SK-N-SH (cell line): ENCODE measurements at regions not wholly inside any gene's neighbourhood (a gene's known extent, or its start where the extent isn't known, plus 50 kb on each side); places are given as distances from the start of the nearest gene placed in this dataset.

ENCODE experiments used
- CTCF ChIA-PET: fragments of 300-600, 350-600 bp; formaldehyde crosslinking; extraction: SDS; loops from one replicate; lab custom pipeline; 2021; lab: Yijun Ruan, JAX
- POLR2A ChIA-PET: fragments of 350-600 bp; sonication (Branson Sonifier 250); formaldehyde crosslinking; extraction: SDS; loops from one replicate; lab custom pipeline; 2020; ENCODE audit warnings: antibody characterized with exemption, inconsistent platforms; lab: Yijun Ruan, JAX
- DNase-seq: peaks from one replicate; pipeline ENCODE4 v3.0.0; 2012
- H2AFZ ChIP-seq: fragments of 200-600 bp; sonication (generic); 2 replicates; pipeline ENCODE4 v1.8.1; 2016; ENCODE audit warnings: antibody characterized with exemption, mild to moderate bottlenecking, low read depth
- H3F3A ChIP-seq: fragments of 200-600 bp; sonication (generic); replicated peaks from 2 replicates; pipeline ENCODE3; 2016; ENCODE audit warnings: antibody characterized with exemption, mild to moderate bottlenecking; ENCODE audit not compliant: insufficient read depth
- H3K27ac ChIP-seq, 2 experiments: fragments of 200-500 bp in 1 of 2; fragments of 200-600 bp in 1 of 2; sonication (Bioruptor generic) in 1 of 2; sonication (generic), shearing (Covaris generic) in 1 of 2; 2 replicates each; pipeline versions ENCODE4 v1.5.1 to v1.6.1; 2014 to 2016; ENCODE audit warnings: low read depth in 2 of 2, inconsistent platforms in 1 of 2, low read length in 1 of 2, mild to moderate bottlenecking in 1 of 2, mixed read lengths in 1 of 2
- H3K27me3 ChIP-seq: fragments of 200-600 bp; sonication (generic), shearing (Covaris generic); 2 replicates; pipeline ENCODE4 v1.6.1; 2016; ENCODE audit warnings: mixed run types; ENCODE audit not compliant: insufficient read depth
- H3K36me3 ChIP-seq, 2 experiments: fragments of 200-500 bp in 1 of 2; fragments of 200-600 bp in 1 of 2; sonication (Bioruptor generic) in 1 of 2; sonication (generic) in 1 of 2; replicated peaks in 1 of 2; 2 replicates each; pipeline versions ENCODE3 to v1.5.1; 2014 to 2016; ENCODE audit warnings: low read length in 1 of 2, mild to moderate bottlenecking in 1 of 2; ENCODE audit not compliant: insufficient read depth in 2 of 2, control insufficient read depth in 1 of 2
- H3K4me1 ChIP-seq, 2 experiments: fragments of 200-500 bp in 1 of 2; fragments of 200-600 bp in 1 of 2; sonication (Bioruptor generic) in 1 of 2; sonication (generic), shearing (Covaris generic) in 1 of 2; 2 replicates each; pipeline versions ENCODE4 v1.5.1 to v1.6.1; 2014 to 2016; ENCODE audit warnings: low read depth in 1 of 2, low read length in 1 of 2, mixed run types in 1 of 2; ENCODE audit not compliant: insufficient read depth in 2 of 2, control insufficient read depth in 1 of 2
- H3K4me2 ChIP-seq: fragments of 200-600 bp; sonication (generic), shearing (Covaris generic); 2 replicates; pipeline ENCODE4 v1.6.1; 2017; ENCODE audit warnings: mixed run types
- H3K4me3 ChIP-seq, 2 experiments: fragments of 200-500 bp in 1 of 2; fragments of 200-600 bp in 1 of 2; sonication (Bioruptor generic) in 1 of 2; sonication (generic), shearing (Covaris generic) in 1 of 2; 2 replicates each; pipeline versions ENCODE4 v1.5.1 to v1.8.1; 2014 to 2016; ENCODE audit warnings: low read depth in 2 of 2, inconsistent platforms in 1 of 2, low read length in 1 of 2, mild to moderate bottlenecking in 1 of 2, mixed read lengths in 1 of 2, moderate library complexity in 1 of 2
- H3K79me2 ChIP-seq: fragments of 200-600 bp; sonication (generic); 2 replicates; pipeline ENCODE4 v1.8.1; 2017; ENCODE audit warnings: mild to moderate bottlenecking; ENCODE audit not compliant: insufficient read depth
- H3K9ac ChIP-seq: fragments of 200-600 bp; sonication (generic); 2 replicates; pipeline ENCODE4 v1.6.1; 2017; ENCODE audit warnings: mixed run types
- H3K9me2 ChIP-seq: fragments of 200-600 bp; sonication (generic); 2 replicates; pipeline ENCODE4 v1.6.1; 2017; ENCODE audit warnings: mixed run types
- H3K9me3 ChIP-seq: fragments of 200-600 bp; sonication (generic); 2 replicates; pipeline ENCODE4 v1.6.1; 2017; ENCODE audit warnings: mixed run types, mild to moderate bottlenecking, moderate library complexity
- H4K20me1 ChIP-seq: fragments of 200-600 bp; sonication (generic); 2 replicates; pipeline ENCODE4 v1.6.1; 2017; ENCODE audit warnings: mild to moderate bottlenecking, mixed run types; ENCODE audit not compliant: insufficient read depth
- CHD2 ChIP-seq: fragments of 150-350 bp; IDR thresholded peaks from 2 replicates; pipeline ENCODE4 v1.6.1; 2018; ENCODE audit warnings: low read length; ENCODE audit not compliant: partially characterized antibody
- ELF1 ChIP-seq: IDR thresholded peaks from 2 replicates; pipeline ENCODE4 v1.4.0; 2012
- EP300 ChIP-seq, 2 experiments: IDR thresholded peaks; 2 replicates each; pipeline versions ENCODE4 v1.4.0 to v1.6.1; 2012; ENCODE audit warnings: borderline replicate concordance in 1 of 2, low read depth in 1 of 2, low read length in 1 of 2
- EZH2phosphoT487 ChIP-seq: fragments of 200-600 bp; sonication (generic); IDR thresholded peaks from 2 replicates; pipeline ENCODE4 v1.6.1; 2017; ENCODE audit warnings: low read depth, mixed run types, mild to moderate bottlenecking, antibody characterized with exemption, moderate library complexity, borderline replicate concordance
- GABPA ChIP-seq: IDR thresholded peaks from 2 replicates; pipeline ENCODE4 v1.4.0; 2012; ENCODE audit warnings: low read depth, mild to moderate bottlenecking
- GATA2 ChIP-seq: sonication (generic); formaldehyde crosslinking; IDR thresholded peaks from 2 replicates; pipeline ENCODE4 v1.5.0; 2020; ENCODE audit warnings: mild to moderate bottlenecking, missing genetic modification reagents
- JUND ChIP-seq: IDR thresholded peaks from 2 replicates; pipeline ENCODE4 v1.4.0; 2012
- MEF2A ChIP-seq: IDR thresholded peaks from 2 replicates; pipeline ENCODE4 v1.4.0; 2012; ENCODE audit warnings: low read depth, borderline replicate concordance
- POLR2AphosphoS5 ChIP-seq: IDR thresholded peaks from 2 replicates; pipeline ENCODE4 v1.6.1; 2012; ENCODE audit warnings: low read depth, low read length
- RCOR1 ChIP-seq: fragments of 150-350 bp; IDR thresholded peaks from 2 replicates; pipeline ENCODE4 v1.6.1; 2017; ENCODE audit warnings: antibody characterized with exemption, low read length
- RFX5 ChIP-seq: IDR thresholded peaks from 2 replicates; pipeline ENCODE4 v1.6.1; 2012; ENCODE audit warnings: mild to moderate bottlenecking, improper control_type of control experiment, low read length
- RXRA ChIP-seq: IDR thresholded peaks from 2 replicates; pipeline ENCODE4 v1.4.0; 2012; ENCODE audit warnings: low read depth, mild to moderate bottlenecking, borderline replicate concordance
- SIN3A ChIP-seq: IDR thresholded peaks from 2 replicates; pipeline ENCODE4 v1.6.1; 2012; ENCODE audit warnings: low read depth, mild to moderate bottlenecking, low read length, moderate library complexity, borderline replicate concordance
- SMC3 ChIP-seq: IDR thresholded peaks from 2 replicates; pipeline ENCODE4 v1.6.1; 2012; ENCODE audit warnings: low read depth, low read length, improper control_type of control experiment
- TAF1 ChIP-seq: IDR thresholded peaks from 2 replicates; pipeline ENCODE4 v1.6.1; 2012; ENCODE audit warnings: low read depth, mild to moderate bottlenecking, low read length, moderate library complexity, borderline replicate concordance
- WGBS: methylation state at CpG from one replicate; pipeline ENCODE4 v1.1.6; 2017; ENCODE audit warnings: low lambda C conversion rate; 5-methylcytosine and 5-hydroxymethylcytosine counted together
- TF ChIP-seq, protein P1 (sequence below): fragments of 150-350 bp; IDR thresholded peaks from 2 replicates; pipeline ENCODE4 v1.6.1; 2017; ENCODE audit warnings: antibody characterized with exemption, low read length, low read depth, borderline replicate concordance
- TF ChIP-seq, protein P2 (sequence below): IDR thresholded peaks from 2 replicates; pipeline ENCODE4; 2012
- TF ChIP-seq, protein P3 (sequence below): IDR thresholded peaks from 2 replicates; pipeline ENCODE4 v1.4.0; 2012; ENCODE audit warnings: low read depth, borderline replicate concordance
- TF ChIP-seq, protein P4 (sequence below): IDR thresholded peaks from 2 replicates; pipeline ENCODE4 v1.4.0; 2012; ENCODE audit warnings: low read depth, borderline replicate concordance
- TF ChIP-seq, protein P5 (sequence below): fragments of 200-600 bp; sonication (generic); IDR thresholded peaks from 2 replicates; pipeline ENCODE4 v1.6.1; 2017; ENCODE audit warnings: antibody characterized with exemption, mild to moderate bottlenecking, moderate library complexity

DNA sequence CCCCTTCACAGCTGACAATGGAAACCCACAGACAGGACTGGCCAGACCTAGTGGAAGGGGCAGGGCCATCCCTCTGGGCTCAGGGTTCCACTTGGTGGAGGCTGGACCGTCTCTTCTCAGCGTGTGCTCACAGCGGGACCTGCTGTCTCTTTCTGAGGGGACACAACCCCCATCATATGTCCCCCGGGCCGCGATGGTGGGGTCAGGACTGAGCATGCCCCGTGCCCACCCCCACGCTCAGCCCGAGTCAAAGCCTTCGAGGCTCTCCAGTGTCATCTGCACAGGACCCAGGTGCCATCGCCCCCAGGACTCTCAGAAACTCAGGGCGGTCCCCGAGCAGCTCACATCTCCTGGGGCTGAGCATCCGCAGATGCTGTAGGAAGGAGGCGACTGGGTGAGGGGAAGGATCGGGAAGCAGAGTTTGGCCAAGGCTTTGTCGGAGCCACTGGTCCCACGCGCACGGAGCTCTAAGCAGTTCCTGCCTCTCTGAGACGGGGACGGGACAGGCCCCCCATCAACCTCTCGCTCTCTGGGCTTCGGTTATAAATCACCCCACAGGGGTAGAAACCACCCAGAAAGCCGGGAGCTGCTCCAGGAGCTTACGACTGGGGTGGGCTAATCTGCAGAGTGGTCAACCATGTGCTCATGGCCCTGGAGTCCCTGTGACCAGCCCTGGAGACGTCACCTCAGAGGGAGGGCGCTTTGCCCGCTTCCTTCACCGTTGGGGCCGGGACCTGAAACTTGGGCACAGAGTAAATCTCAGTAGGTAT, 183.4 kb upstream of the SULF2 start:
- no peak overlapping the region for H3K4me3 ChIP-seq
- no peak overlapping the region for H2AFZ ChIP-seq
- no peaks in the 10 kb centered on the region for H3K27me3 ChIP-seq
- no peaks in the 10 kb centered on the region for H3K9me3 ChIP-seq
- WGBS, result 69% methylated on average over 8 of the region's 31 CpGs
- H3K4me2 ChIP-seq, result no peak overlapping the region
- H3K9ac ChIP-seq, result no peak overlapping the region
- POLR2A ChIA-PET, result no interaction called here
- H3K4me1 ChIP-seq, result peaks cover 0 to 11% of the 10 kb centered on the region in 2 experiments; a peak in 1 of 4 replicates
- no peaks in the 10 kb centered on the region for H3K36me3 ChIP-seq
- no peaks in the 10 kb centered on the region for H4K20me1 ChIP-seq
- H3K79me2 ChIP-seq, result no peaks in the 10 kb centered on the region
- no peak overlapping the region for H3K27ac ChIP-seq
- no peaks in the 10 kb centered on the region for H3F3A ChIP-seq
- TF ChIP-seq POLR2AphosphoS5 (no peak), JUND (no peak), RFX5 (no peak), EP300 (IDR thresholded peaks at IDR 0.05; ENCODE audit: borderline replicate concordance in 1 of 2, low read depth in 1 of 2, low read length in 1 of 2) (no peak), SMC3 (no peak), MEF2A (no peak), ELF1 (no peak), RCOR1 (no peak), RXRA (no peak), CHD2 (no peak), GABPA (no peak), EZH2phosphoT487 (no peak), TAF1 (no peak), GATA2 (CRISPR knock-in tag) (no peak), SIN3A (no peak)
- TF ChIP-seq, protein P1, sequence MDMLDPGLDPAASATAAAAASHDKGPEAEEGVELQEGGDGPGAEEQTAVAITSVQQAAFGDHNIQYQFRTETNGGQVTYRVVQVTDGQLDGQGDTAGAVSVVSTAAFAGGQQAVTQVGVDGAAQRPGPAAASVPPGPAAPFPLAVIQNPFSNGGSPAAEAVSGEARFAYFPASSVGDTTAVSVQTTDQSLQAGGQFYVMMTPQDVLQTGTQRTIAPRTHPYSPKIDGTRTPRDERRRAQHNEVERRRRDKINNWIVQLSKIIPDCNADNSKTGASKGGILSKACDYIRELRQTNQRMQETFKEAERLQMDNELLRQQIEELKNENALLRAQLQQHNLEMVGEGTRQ, result no peak
- TF ChIP-seq, protein P2, sequence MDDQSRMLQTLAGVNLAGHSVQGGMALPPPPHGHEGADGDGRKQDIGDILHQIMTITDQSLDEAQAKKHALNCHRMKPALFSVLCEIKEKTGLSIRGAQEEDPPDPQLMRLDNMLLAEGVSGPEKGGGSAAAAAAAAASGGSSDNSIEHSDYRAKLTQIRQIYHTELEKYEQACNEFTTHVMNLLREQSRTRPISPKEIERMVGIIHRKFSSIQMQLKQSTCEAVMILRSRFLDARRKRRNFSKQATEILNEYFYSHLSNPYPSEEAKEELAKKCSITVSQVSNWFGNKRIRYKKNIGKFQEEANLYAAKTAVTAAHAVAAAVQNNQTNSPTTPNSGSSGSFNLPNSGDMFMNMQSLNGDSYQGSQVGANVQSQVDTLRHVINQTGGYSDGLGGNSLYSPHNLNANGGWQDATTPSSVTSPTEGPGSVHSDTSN, result no peak
- TF ChIP-seq, protein P3, sequence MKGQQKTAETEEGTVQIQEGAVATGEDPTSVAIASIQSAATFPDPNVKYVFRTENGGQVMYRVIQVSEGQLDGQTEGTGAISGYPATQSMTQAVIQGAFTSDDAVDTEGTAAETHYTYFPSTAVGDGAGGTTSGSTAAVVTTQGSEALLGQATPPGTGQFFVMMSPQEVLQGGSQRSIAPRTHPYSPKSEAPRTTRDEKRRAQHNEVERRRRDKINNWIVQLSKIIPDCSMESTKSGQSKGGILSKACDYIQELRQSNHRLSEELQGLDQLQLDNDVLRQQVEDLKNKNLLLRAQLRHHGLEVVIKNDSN, result no peak
- TF ChIP-seq, protein P4, sequence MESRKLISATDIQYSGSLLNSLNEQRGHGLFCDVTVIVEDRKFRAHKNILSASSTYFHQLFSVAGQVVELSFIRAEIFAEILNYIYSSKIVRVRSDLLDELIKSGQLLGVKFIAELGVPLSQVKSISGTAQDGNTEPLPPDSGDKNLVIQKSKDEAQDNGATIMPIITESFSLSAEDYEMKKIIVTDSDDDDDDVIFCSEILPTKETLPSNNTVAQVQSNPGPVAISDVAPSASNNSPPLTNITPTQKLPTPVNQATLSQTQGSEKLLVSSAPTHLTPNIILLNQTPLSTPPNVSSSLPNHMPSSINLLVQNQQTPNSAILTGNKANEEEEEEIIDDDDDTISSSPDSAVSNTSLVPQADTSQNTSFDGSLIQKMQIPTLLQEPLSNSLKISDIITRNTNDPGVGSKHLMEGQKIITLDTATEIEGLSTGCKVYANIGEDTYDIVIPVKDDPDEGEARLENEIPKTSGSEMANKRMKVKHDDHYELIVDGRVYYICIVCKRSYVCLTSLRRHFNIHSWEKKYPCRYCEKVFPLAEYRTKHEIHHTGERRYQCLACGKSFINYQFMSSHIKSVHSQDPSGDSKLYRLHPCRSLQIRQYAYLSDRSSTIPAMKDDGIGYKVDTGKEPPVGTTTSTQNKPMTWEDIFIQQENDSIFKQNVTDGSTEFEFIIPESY, result no peak
- TF ChIP-seq, protein P5, sequence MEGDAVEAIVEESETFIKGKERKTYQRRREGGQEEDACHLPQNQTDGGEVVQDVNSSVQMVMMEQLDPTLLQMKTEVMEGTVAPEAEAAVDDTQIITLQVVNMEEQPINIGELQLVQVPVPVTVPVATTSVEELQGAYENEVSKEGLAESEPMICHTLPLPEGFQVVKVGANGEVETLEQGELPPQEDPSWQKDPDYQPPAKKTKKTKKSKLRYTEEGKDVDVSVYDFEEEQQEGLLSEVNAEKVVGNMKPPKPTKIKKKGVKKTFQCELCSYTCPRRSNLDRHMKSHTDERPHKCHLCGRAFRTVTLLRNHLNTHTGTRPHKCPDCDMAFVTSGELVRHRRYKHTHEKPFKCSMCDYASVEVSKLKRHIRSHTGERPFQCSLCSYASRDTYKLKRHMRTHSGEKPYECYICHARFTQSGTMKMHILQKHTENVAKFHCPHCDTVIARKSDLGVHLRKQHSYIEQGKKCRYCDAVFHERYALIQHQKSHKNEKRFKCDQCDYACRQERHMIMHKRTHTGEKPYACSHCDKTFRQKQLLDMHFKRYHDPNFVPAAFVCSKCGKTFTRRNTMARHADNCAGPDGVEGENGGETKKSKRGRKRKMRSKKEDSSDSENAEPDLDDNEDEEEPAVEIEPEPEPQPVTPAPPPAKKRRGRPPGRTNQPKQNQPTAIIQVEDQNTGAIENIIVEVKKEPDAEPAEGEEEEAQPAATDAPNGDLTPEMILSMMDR, result no peak
- TF ChIP-seq, all 33 proteins: peak for 0
- DNase-seq, result no peak
- no peaks in the 10 kb centered on the region for H3K9me2 ChIP-seq
- CTCF ChIA-PET, result interaction anchor here (0.7 to 3.0 kb wide), 6 partner anchors 8 to 652 kb away, joined by 3 to 12 read pairs (median 3); no protein-coding TSS in a partner anchor
